ENCODE measurements at regions not wholly inside any gene's neighbourhood (a gene's known extent, or its start where the extent isn't known, plus 50 kb on each side); places are given as distances from the start of the nearest gene placed in this dataset.

DNA sequence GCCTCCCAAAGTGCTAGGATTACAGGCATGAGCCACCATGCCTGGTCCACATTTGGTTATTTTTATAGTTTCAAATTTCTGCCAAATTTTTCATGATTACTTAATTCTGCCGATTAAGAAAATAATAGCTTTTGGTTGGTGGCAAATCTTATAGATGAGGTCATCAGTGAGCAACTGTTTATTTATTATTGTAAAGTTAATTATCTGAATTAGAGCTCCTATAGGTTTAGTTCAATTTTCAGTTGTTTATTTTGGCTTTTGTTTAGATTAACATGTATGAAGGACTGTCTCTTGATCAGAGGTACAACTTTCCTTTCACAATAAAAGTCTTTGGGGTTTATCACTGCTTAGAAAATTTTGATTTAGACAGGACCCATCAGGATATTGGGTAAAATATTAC is 262.2 kb downstream of the SLC7A11 start:
- Histone ChIP-seq H3K4me3 (ENCODE audit: low read depth in 2 of 2, low read length in 1 of 2) (no peak overlapping the region), H4K20me1 (ENCODE audit: insufficient read depth) (no peaks in the 10 kb centered on the region), H3K27ac (ENCODE audit: low read depth in 2 of 2, low read length in 1 of 2) (no peak overlapping the region), H3K79me2 (ENCODE audit: insufficient read depth) (no peaks in the 10 kb centered on the region), H3K4me2 (no peak overlapping the region), H3K4me1 (ENCODE audit: control insufficient read depth in 1 of 2, insufficient read depth in 2 of 2, low read depth in 1 of 2, low read length in 1 of 2) (no peaks in the 10 kb centered on the region; a peak in 1 of 4 replicates), H3K9me2 (no peaks in the 10 kb centered on the region), H2AFZ (ENCODE audit: low read depth) (no peak overlapping the region), H3K27me3 (ENCODE audit: insufficient read depth) (no peaks in the 10 kb centered on the region), H3K9ac (no peak overlapping the region), H3F3A (replicated peaks; ENCODE audit: insufficient read depth) (no peaks in the 10 kb centered on the region), H3K36me3 (replicated peaks in 1 of 2; ENCODE audit: control insufficient read depth in 1 of 2, insufficient read depth in 2 of 2, low read length in 1 of 2) (no peaks in the 10 kb centered on the region), H3K9me3 (no peaks in the 10 kb centered on the region)
- ChIA-PET POLR2A (no interaction called here), CTCF (no interaction called here)
- 93% methylated on average over 1 of the region's 1 CpG for WGBS (ENCODE audit: low lambda C conversion rate)
- TF ChIP-seq MEF2A (IDR thresholded peaks at IDR 0.05; ENCODE audit: borderline replicate concordance, low read depth) (no peak), CHD2 (IDR thresholded peaks at IDR 0.05; ENCODE audit: low read length, partially characterized antibody) (no peak), TAF1 (IDR thresholded peaks at IDR 0.05; ENCODE audit: borderline replicate concordance, low read depth, low read length) (no peak), GABPA (IDR thresholded peaks at IDR 0.05; ENCODE audit: low read depth) (no peak)
- TF ChIP-seq, protein P1, sequence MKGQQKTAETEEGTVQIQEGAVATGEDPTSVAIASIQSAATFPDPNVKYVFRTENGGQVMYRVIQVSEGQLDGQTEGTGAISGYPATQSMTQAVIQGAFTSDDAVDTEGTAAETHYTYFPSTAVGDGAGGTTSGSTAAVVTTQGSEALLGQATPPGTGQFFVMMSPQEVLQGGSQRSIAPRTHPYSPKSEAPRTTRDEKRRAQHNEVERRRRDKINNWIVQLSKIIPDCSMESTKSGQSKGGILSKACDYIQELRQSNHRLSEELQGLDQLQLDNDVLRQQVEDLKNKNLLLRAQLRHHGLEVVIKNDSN (IDR thresholded peaks at IDR 0.05; ENCODE audit: borderline replicate concordance, low read depth): no peak
- no peak for DNase-seq

DNA sequence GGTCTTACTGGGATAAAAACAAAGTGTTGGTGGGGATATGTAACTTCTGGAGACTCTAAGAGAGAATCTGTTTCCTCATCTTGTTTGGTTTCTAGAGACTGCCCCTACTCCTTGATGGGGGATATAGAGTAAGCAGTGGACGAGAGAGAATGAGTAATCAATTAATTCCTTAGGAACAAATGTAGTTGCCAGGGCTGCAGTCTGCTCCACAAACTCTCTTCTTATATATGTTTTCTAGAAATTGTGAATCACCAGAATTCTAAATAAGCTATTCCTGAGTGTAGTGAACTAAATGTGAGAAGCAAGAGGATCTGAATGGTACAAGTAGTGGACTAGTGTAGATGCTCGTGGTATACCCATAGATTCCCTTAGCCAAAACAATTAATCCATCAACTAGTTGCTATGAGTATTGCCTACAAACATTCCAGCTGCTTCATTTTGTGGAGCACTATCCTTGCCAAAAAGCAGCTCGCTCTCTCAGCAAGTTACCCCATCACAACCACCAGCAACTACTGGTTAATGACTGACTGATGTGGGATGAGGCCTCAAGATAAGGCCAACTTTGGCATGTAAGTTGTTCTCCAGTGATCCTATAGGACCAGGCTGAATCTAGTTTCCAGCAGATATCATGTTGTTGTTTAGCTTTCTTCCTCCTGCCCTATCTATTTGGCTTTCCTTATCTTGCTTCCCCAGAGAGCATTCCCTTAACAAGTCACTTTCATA is 273.0 kb downstream of the SLC7A11 start:
- no peak for DNase-seq
- no peak overlapping the region for H3K9ac ChIP-seq
- no peaks in the 10 kb centered on the region for H3K9me3 ChIP-seq
- no peak overlapping the region for H2AFZ ChIP-seq (ENCODE audit: low read depth)
- ChIA-PET CTCF (no interaction called here), POLR2A (no interaction called here)
- H3K9me2 ChIP-seq: peaks cover 4% of the 10 kb centered on the region; the same call in 1 of the 2 replicates
- TF ChIP-seq, protein P1 (IDR thresholded peaks at IDR 0.05; ENCODE audit: borderline replicate concordance, low read depth): no peak
- TF ChIP-seq RAD21 (IDR thresholded peaks at IDR 0.05; ENCODE audit: low read length) (no peak), RFX5 (IDR thresholded peaks at IDR 0.05; ENCODE audit: low read length) (no peak), SIN3A (IDR thresholded peaks at IDR 0.05; ENCODE audit: borderline replicate concordance, low read depth, low read length) (no peak), TAF1 (IDR thresholded peaks at IDR 0.05; ENCODE audit: borderline replicate concordance, low read depth, low read length) (no peak), TEAD4 (IDR thresholded peaks at IDR 0.05; ENCODE audit: borderline replicate concordance, insufficient read depth) (no peak), ELF1 (IDR thresholded peaks at IDR 0.05) (no peak), GATA2 (CRISPR knock-in tag; IDR thresholded peaks at IDR 0.05) (no peak)
- TF ChIP-seq, protein P2, sequence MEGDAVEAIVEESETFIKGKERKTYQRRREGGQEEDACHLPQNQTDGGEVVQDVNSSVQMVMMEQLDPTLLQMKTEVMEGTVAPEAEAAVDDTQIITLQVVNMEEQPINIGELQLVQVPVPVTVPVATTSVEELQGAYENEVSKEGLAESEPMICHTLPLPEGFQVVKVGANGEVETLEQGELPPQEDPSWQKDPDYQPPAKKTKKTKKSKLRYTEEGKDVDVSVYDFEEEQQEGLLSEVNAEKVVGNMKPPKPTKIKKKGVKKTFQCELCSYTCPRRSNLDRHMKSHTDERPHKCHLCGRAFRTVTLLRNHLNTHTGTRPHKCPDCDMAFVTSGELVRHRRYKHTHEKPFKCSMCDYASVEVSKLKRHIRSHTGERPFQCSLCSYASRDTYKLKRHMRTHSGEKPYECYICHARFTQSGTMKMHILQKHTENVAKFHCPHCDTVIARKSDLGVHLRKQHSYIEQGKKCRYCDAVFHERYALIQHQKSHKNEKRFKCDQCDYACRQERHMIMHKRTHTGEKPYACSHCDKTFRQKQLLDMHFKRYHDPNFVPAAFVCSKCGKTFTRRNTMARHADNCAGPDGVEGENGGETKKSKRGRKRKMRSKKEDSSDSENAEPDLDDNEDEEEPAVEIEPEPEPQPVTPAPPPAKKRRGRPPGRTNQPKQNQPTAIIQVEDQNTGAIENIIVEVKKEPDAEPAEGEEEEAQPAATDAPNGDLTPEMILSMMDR (IDR thresholded peaks at IDR 0.05): no peak
- TF ChIP-seq, protein P3, sequence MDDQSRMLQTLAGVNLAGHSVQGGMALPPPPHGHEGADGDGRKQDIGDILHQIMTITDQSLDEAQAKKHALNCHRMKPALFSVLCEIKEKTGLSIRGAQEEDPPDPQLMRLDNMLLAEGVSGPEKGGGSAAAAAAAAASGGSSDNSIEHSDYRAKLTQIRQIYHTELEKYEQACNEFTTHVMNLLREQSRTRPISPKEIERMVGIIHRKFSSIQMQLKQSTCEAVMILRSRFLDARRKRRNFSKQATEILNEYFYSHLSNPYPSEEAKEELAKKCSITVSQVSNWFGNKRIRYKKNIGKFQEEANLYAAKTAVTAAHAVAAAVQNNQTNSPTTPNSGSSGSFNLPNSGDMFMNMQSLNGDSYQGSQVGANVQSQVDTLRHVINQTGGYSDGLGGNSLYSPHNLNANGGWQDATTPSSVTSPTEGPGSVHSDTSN (IDR thresholded peaks at IDR 0.05): no peak
- no peaks in the 10 kb centered on the region for H3K79me2 ChIP-seq (ENCODE audit: insufficient read depth)
- H3K4me2 ChIP-seq: no peak overlapping the region
- H3F3A ChIP-seq (replicated peaks; ENCODE audit: insufficient read depth): no peaks in the 10 kb centered on the region
- H3K4me1 ChIP-seq (ENCODE audit: control insufficient read depth in 1 of 2, insufficient read depth in 2 of 2, low read depth in 1 of 2, low read length in 1 of 2): no peaks in the 10 kb centered on the region
- no peaks in the 10 kb centered on the region for H4K20me1 ChIP-seq (ENCODE audit: insufficient read depth)
- 60% methylated on average over 3 of the region's 3 CpGs for WGBS (ENCODE audit: low lambda C conversion rate)
- H3K36me3 ChIP-seq (replicated peaks in 1 of 2; ENCODE audit: control insufficient read depth in 1 of 2, insufficient read depth in 2 of 2, low read length in 1 of 2): no peaks in the 10 kb centered on the region
- no peaks in the 10 kb centered on the region for H3K27me3 ChIP-seq (ENCODE audit: insufficient read depth)
- H3K4me3 ChIP-seq (ENCODE audit: low read depth in 2 of 2, low read length in 1 of 2): no peak overlapping the region
- H3K27ac ChIP-seq (ENCODE audit: low read depth in 2 of 2, low read length in 1 of 2): peak overlapping the region in 1 of 2 experiments; percentile 5; a peak in 1 of 4 replicates
